CD14-positive monocyte (primary cell): ENCODE measurements at regions not wholly inside any gene's neighbourhood (a gene's known extent, or its start where the extent isn't known, plus 50 kb on each side); places are given as distances from the start of the nearest gene placed in this dataset.

Experiments
- DNase-seq, 3 donors: peaks; one replicate each; pipeline ENCODE4 v3.0.0-alpha.2; 2011 to 2022
- H2AFZ ChIP-seq: 2 replicates; pipeline ENCODE4 v1.6.0; 2012; ENCODE audit warnings: mild to moderate bottlenecking, low read depth, low read length, inconsistent platforms; ENCODE audit not compliant: insufficient read depth, poor library complexity, severe bottlenecking
- H3K27ac ChIP-seq, 2 donors: 1 replicate in 1 of 2; 2 replicates in 1 of 2; pipeline ENCODE4 v1.5.1; 2012 to 2013; ENCODE audit warnings: low read length in 2 of 2, control low read depth in 1 of 2, inconsistent platforms in 1 of 2, low read depth in 1 of 2, mild to moderate bottlenecking in 1 of 2
- H3K27me3 ChIP-seq, 2 donors: one replicate each; pipeline versions ENCODE4 v1.6.0 to v1.6.1; 2011 to 2013; ENCODE audit warnings: low read length in 2 of 2; ENCODE audit not compliant: control insufficient read depth in 2 of 2, insufficient read depth in 2 of 2
- H3K36me3 ChIP-seq, 2 donors: replicated peaks in 1 of 2; 1 replicate in 1 of 2; 2 replicates in 1 of 2; pipeline versions ENCODE4 v1.5.1 to v1.6.1; 2012 to 2013; ENCODE audit warnings: low read length in 2 of 2, control low read depth in 1 of 2, inconsistent platforms in 1 of 2, mild to moderate bottlenecking in 1 of 2; ENCODE audit not compliant: insufficient read depth in 2 of 2, control insufficient read depth in 1 of 2
- H3K4me1 ChIP-seq, 2 donors: 1 replicate in 1 of 2; 2 replicates in 1 of 2; pipeline versions ENCODE4 v1.5.1 to v1.6.1; 2012 to 2013; ENCODE audit warnings: low read length in 2 of 2, control low read depth in 1 of 2, inconsistent platforms in 1 of 2, mild to moderate bottlenecking in 1 of 2, moderate library complexity in 1 of 2; ENCODE audit not compliant: insufficient read depth in 2 of 2, control insufficient read depth in 1 of 2
- H3K4me2 ChIP-seq: replicated peaks from 2 replicates; pipeline ENCODE3; 2012; ENCODE audit warnings: low read length, moderate library complexity, mild to moderate bottlenecking; ENCODE audit not compliant: poor library complexity, severe bottlenecking; ENCODE audit errors: extremely low read depth
- H3K4me3 ChIP-seq, 3 experiments: fragments of 200-600 bp in 1 of 3; sonication (generic) in 1 of 3; replicated peaks in 1 of 3; 1 replicate in 2 of 3; 2 replicates in 1 of 3; pipeline ENCODE4 v1.5.1; 2011 to 2013; ENCODE audit warnings: low read length in 3 of 3, mild to moderate bottlenecking in 3 of 3, control low read depth in 2 of 3, low read depth in 2 of 3, inconsistent platforms in 1 of 3, moderate library complexity in 1 of 3
- H3K79me2 ChIP-seq: 2 replicates; pipeline ENCODE4 v1.6.0; 2012; ENCODE audit warnings: mild to moderate bottlenecking, control low read depth, inconsistent platforms, low read length, moderate library complexity; ENCODE audit not compliant: insufficient read depth
- H3K9ac ChIP-seq: 2 replicates; pipeline ENCODE4 v1.6.0; 2017; ENCODE audit warnings: low read length, mild to moderate bottlenecking; ENCODE audit not compliant: insufficient read depth, poor library complexity, severe bottlenecking
- H3K9me3 ChIP-seq, 2 donors: replicated peaks in 1 of 2; 1 replicate in 1 of 2; 2 replicates in 1 of 2; pipeline versions ENCODE4 v1.5.1 to v1.6.1; 2012 to 2013; ENCODE audit warnings: low read length in 2 of 2, control low read depth in 1 of 2; ENCODE audit not compliant: control insufficient read depth in 1 of 2, insufficient read depth in 1 of 2
- H4K20me1 ChIP-seq: 2 replicates; pipeline ENCODE4 v1.6.0; 2012; ENCODE audit warnings: mild to moderate bottlenecking, low read length, control low read depth, moderate library complexity; ENCODE audit not compliant: insufficient read depth
- H3K27ac Mint-ChIP-seq, 7 donors: one replicate each; pipeline ENCODE4 v1.8.0; 2020; ENCODE audit warnings: mild to moderate bottlenecking in 7 of 7, mixed read lengths in 7 of 7, moderate library complexity in 6 of 7, inconsistent platforms in 2 of 7
- H3K27me3 Mint-ChIP-seq, 3 donors: one replicate each; pipeline ENCODE4 v1.8.0; 2021 to 2022; ENCODE audit warnings: low read depth in 3 of 3, mild to moderate bottlenecking in 3 of 3, mixed read lengths in 3 of 3, moderate library complexity in 3 of 3, inconsistent platforms in 1 of 3
- H3K36me3 Mint-ChIP-seq, 2 donors: one replicate each; pipeline ENCODE4 v1.8.0; 2020; ENCODE audit warnings: mixed read lengths in 2 of 2, inconsistent platforms in 1 of 2, mild to moderate bottlenecking in 1 of 2
- H3K4me1 Mint-ChIP-seq: one replicate; pipeline ENCODE4 v1.8.0; 2020; ENCODE audit warnings: mild to moderate bottlenecking, mixed read lengths
- H3K4me3 Mint-ChIP-seq, 2 donors: one replicate each; pipeline ENCODE4 v1.8.0; 2020; ENCODE audit warnings: mild to moderate bottlenecking in 2 of 2, mixed read lengths in 2 of 2, moderate library complexity in 1 of 2
- H3K9me3 Mint-ChIP-seq, 7 donors: one replicate each; pipeline ENCODE4 v1.8.0; 2020 to 2022; ENCODE audit warnings: mixed read lengths in 7 of 7, mild to moderate bottlenecking in 6 of 7, moderate library complexity in 6 of 7, inconsistent platforms in 2 of 7
- WGBS: methylation state at CpG from one replicate; pipeline ENCODE4 v1.1.5; 2013; ENCODE audit warnings: missing lambda C conversion rate; ENCODE audit not compliant: insufficient coverage; 5-methylcytosine and 5-hydroxymethylcytosine counted together
- intact Hi-C, 2 donors: fragments of 100-400 bp; cut with micrococcal nuclease; formaldehyde crosslinking; loops; one replicate each; pipeline versions ENCODE4 v1.15.0 to v1.15.1; 2023
- TF ChIP-seq, protein P1 (sequence below): fragments of 200-600 bp; IDR thresholded peaks from one replicate; pipeline ENCODE4 v1.8.0; 2022; ENCODE audit warnings: antibody characterized with exemption, mild to moderate bottlenecking

DNA sequence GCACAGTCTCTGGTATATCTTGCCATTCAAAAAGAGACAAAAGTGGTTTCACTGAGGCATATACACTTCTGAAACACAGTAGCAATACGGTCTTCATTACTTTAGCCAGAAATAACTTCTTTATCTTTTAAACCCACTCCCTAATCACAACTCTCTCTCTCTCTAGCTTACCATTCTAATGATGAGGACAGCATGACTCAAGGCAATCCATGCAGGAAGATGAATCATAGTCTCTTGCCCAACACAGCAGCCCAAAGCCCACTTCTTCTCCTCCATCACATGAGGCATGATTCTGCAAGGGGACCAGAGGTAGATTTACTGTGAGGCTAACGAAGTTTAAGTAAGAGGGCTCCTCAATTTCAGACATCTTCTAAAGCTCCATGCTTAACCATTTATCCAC lies 285.0 kb upstream of the NR5A2 start:
- no peak overlapping the region for H3K27ac Mint-ChIP-seq
- no peak overlapping the region for H3K4me3 Mint-ChIP-seq
- no peak overlapping the region for H3K9ac ChIP-seq
- peak overlapping the region in 1 of 2 donors; percentile 46 for H3K27ac ChIP-seq
- no peaks in the 10 kb centered on the region for H3K79me2 ChIP-seq
- 0% methylated on average over 1 of the region's 2 CpGs for WGBS
- H3K27me3 Mint-ChIP-seq: peaks cover 0 to 2% (median 0%) of the 10 kb centered on the region in 3 donors
- H3K4me1 ChIP-seq: peaks cover 24 to 28% of the 10 kb centered on the region in 2 donors
- no peaks in the 10 kb centered on the region for H3K36me3 Mint-ChIP-seq
- H4K20me1 ChIP-seq: no peaks in the 10 kb centered on the region
- peak overlapping the region; percentile 44 for H3K4me2 ChIP-seq
- DNase-seq: peak; percentile 89 to 96 (median 94)
- no peaks in the 10 kb centered on the region for H3K9me3 ChIP-seq
- H3K9me3 Mint-ChIP-seq: peaks cover 0 to under 1% (median 0%) of the 10 kb centered on the region in 7 donors
- peaks cover 12% of the 10 kb centered on the region for H3K4me1 Mint-ChIP-seq
- no peaks in the 10 kb centered on the region for H3K27me3 ChIP-seq
- H3K4me3 ChIP-seq: no peak overlapping the region
- TF ChIP-seq, protein P1, sequence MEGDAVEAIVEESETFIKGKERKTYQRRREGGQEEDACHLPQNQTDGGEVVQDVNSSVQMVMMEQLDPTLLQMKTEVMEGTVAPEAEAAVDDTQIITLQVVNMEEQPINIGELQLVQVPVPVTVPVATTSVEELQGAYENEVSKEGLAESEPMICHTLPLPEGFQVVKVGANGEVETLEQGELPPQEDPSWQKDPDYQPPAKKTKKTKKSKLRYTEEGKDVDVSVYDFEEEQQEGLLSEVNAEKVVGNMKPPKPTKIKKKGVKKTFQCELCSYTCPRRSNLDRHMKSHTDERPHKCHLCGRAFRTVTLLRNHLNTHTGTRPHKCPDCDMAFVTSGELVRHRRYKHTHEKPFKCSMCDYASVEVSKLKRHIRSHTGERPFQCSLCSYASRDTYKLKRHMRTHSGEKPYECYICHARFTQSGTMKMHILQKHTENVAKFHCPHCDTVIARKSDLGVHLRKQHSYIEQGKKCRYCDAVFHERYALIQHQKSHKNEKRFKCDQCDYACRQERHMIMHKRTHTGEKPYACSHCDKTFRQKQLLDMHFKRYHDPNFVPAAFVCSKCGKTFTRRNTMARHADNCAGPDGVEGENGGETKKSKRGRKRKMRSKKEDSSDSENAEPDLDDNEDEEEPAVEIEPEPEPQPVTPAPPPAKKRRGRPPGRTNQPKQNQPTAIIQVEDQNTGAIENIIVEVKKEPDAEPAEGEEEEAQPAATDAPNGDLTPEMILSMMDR: no peak
- H2AFZ ChIP-seq: no peak overlapping the region
- intact Hi-C loops: loop anchor here in 1 of 2 donors (10.0 kb wide), 1 partner anchor 818 kb away; no protein-coding TSS in a partner anchor
- no peaks in the 10 kb centered on the region for H3K36me3 ChIP-seq

DNA sequence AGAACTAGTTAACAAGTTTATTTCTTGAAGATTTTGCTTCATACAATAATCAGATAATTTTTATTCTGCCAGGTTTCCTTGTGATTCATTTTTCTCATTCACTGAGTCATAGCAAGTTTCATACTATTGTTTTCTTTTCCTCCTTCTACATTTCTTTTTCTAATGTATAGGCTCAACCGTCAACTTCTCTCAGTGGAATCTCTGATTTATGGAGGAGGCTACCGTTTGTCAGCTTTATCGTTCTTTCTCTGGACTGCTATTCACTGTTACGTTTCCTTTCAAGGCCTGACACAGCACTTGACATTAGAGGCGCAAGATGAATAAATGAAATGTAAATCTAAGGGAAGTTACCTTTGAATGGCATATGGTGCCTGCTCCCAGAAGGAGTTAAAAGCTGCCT lies 284.3 kb upstream of the NR5A2 start:
- no peak overlapping the region for H3K4me3 Mint-ChIP-seq
- Histone ChIP-seq H2AFZ (no peak overlapping the region), H3K4me2 (no peak overlapping the region), H3K9ac (no peak overlapping the region), H3K4me1 (peaks cover 24 to 28% of the 10 kb centered on the region in 2 donors), H3K27ac (peak overlapping the region in 1 of 2 donors; percentile 46), H3K9me3 (no peaks in the 10 kb centered on the region), H4K20me1 (no peaks in the 10 kb centered on the region), H3K36me3 (no peaks in the 10 kb centered on the region), H3K27me3 (no peaks in the 10 kb centered on the region), H3K79me2 (no peaks in the 10 kb centered on the region), H3K4me3 (no peak overlapping the region)
- no CpG with 5 or more reads among the region's 5 CpGs for WGBS
- peaks cover 12% of the 10 kb centered on the region for H3K4me1 Mint-ChIP-seq
- H3K27ac Mint-ChIP-seq: no peak overlapping the region
- TF ChIP-seq, protein P1: no peak
- H3K27me3 Mint-ChIP-seq: peaks cover 0 to 2% (median 2%) of the 10 kb centered on the region in 3 donors
- DNase-seq: peak in 1 of 3 donors; percentile 16
- no peaks in the 10 kb centered on the region for H3K36me3 Mint-ChIP-seq
- H3K9me3 Mint-ChIP-seq: peaks cover 0 to 6% (median 0%) of the 10 kb centered on the region in 7 donors
- intact Hi-C loops: loop anchor here in 1 of 2 donors (10.0 kb wide), 1 partner anchor 818 kb away; no protein-coding TSS in a partner anchor
